K562 (cell line): ENCODE measurements at regions not wholly inside any gene's neighbourhood (a gene's known extent, or its start where the extent isn't known, plus 50 kb on each side); places are given as distances from the start of the nearest gene placed in this dataset.
A peak's percentile ranks its signal among the peaks of the same experiment; 100 is the strongest.

Source experiments
- DLX4 ChIP-seq: fragments of 250-450 bp; sonication (Bioruptor Pico); IDR thresholded peaks from 2 replicates; pipeline ENCODE4 v1.6.1; 2021; ENCODE audit warnings: mild to moderate bottlenecking
- GTF2A2 ChIP-seq: IDR thresholded peaks from 2 replicates; pipeline ENCODE4 v1.6.1; 2016; ENCODE audit warnings: mild to moderate bottlenecking, missing genetic modification characterization, missing compliant biosample characterization
- HDAC3 ChIP-seq: fragments of 450-650 bp; IDR thresholded peaks from 2 replicates; pipeline ENCODE4 v1.6.1; 2018; ENCODE audit warnings: borderline replicate concordance, mild to moderate bottlenecking, moderate library complexity; ENCODE audit not compliant: partially characterized antibody
- HDGF ChIP-seq: fragments of 450-650 bp; IDR thresholded peaks from 2 replicates; pipeline ENCODE4 v1.6.1; 2016
- MCM7 ChIP-seq, 2 experiments: fragments of 450-650 bp; IDR thresholded peaks; 2 replicates each; pipeline ENCODE4 v1.6.1; 2016 to 2018
- MED1 ChIP-seq: sonication (generic); formaldehyde crosslinking; IDR thresholded peaks from 2 replicates; pipeline ENCODE4 v1.8.1; 2023; ENCODE audit warnings: missing genetic modification reagents, borderline replicate concordance
- NCOA4 ChIP-seq: fragments of 450-650 bp; IDR thresholded peaks from 2 replicates; pipeline ENCODE4 v1.6.1; 2018; ENCODE audit warnings: mild to moderate bottlenecking; ENCODE audit not compliant: partially characterized antibody
- NFATC3 ChIP-seq: fragments of 450-650 bp; IDR thresholded peaks from 2 replicates; pipeline ENCODE4 v1.6.1; 2017; ENCODE audit warnings: mild to moderate bottlenecking
- NR3C1 ChIP-seq: sonication (generic); formaldehyde crosslinking; IDR thresholded peaks from 2 replicates; pipeline ENCODE4 v1.8.1; 2022; ENCODE audit warnings: missing genetic modification reagents
- PCBP1 ChIP-seq: fragments of 200-400 bp; formaldehyde crosslinking; IDR thresholded peaks from 2 replicates; pipeline ENCODE4 v1.6.1; 2018; ENCODE audit warnings: mild to moderate bottlenecking, low read depth, low read length; ENCODE audit not compliant: poor library complexity, severe bottlenecking
- POLR2G ChIP-seq: fragments of 200-400 bp; formaldehyde crosslinking; IDR thresholded peaks from 2 replicates; pipeline ENCODE4 v1.6.1; 2017; ENCODE audit warnings: low read depth, mild to moderate bottlenecking, antibody characterized with exemption, low read length, moderate library complexity
- PRMT5 ChIP-seq: sonication (generic); formaldehyde crosslinking; IDR thresholded peaks from 2 replicates; pipeline ENCODE4 v1.5.0; 2020; ENCODE audit warnings: missing genetic modification reagents
- RBM14 ChIP-seq: fragments of 200-400 bp; formaldehyde crosslinking; IDR thresholded peaks from 2 replicates; pipeline ENCODE4 v1.6.1; 2018; ENCODE audit warnings: low read depth, mild to moderate bottlenecking, low read length, moderate library complexity, borderline replicate concordance; ENCODE audit not compliant: insufficient read depth
- RFX7 ChIP-seq: fragments of 250-450 bp; sonication (Bioruptor Pico); IDR thresholded peaks from 2 replicates; pipeline ENCODE4 v1.5.1; 2021; ENCODE audit warnings: mild to moderate bottlenecking
- SMARCE1 ChIP-seq: fragments of 450-650 bp; IDR thresholded peaks from 2 replicates; pipeline ENCODE4 v1.7.1; 2016; ENCODE audit warnings: mild to moderate bottlenecking
- SREBF2 ChIP-seq: sonication (generic); formaldehyde crosslinking; IDR thresholded peaks from 2 replicates; pipeline ENCODE4 v1.4.0; 2020; ENCODE audit warnings: mild to moderate bottlenecking, missing genetic modification reagents
- STAT5B ChIP-seq: fragments of 250-450 bp; sonication (Bioruptor Pico); IDR thresholded peaks from 2 replicates; pipeline ENCODE4 v1.8.0; 2021; ENCODE audit warnings: mild to moderate bottlenecking, inconsistent platforms
- TAF9B ChIP-seq: fragments of 450-650 bp; IDR thresholded peaks from 2 replicates; pipeline ENCODE4 v1.6.1; 2018; ENCODE audit warnings: mild to moderate bottlenecking; ENCODE audit not compliant: partially characterized antibody
- TEAD2 ChIP-seq: fragments of 450-650 bp; IDR thresholded peaks from 2 replicates; pipeline ENCODE4 v1.6.1; 2016; ENCODE audit warnings: missing genetic modification characterization, control low read depth, missing compliant biosample characterization
- TEAD4 ChIP-seq, 2 experiments: sonication (generic) in 1 of 2; formaldehyde crosslinking in 1 of 2; IDR thresholded peaks; 2 replicates each; pipeline versions ENCODE4 v1.6.1 to v1.8.0; 2012 to 2022; ENCODE audit warnings: borderline replicate concordance in 1 of 2, inconsistent platforms in 1 of 2, low read length in 1 of 2, mild to moderate bottlenecking in 1 of 2, missing genetic modification reagents in 1 of 2
- THRAP3 ChIP-seq: fragments of 450-650 bp; IDR thresholded peaks from 2 replicates; pipeline ENCODE4 v1.6.1; 2016; ENCODE audit warnings: mild to moderate bottlenecking, inconsistent platforms, borderline replicate concordance
- ZBTB11 ChIP-seq, 3 experiments: fragments of 200-800 bp in 1 of 3; fragments of 250-450 bp in 1 of 3; fragments of 450-650 bp in 1 of 3; sonication (Bioruptor Pico) in 1 of 3; sonication (Bioruptor generic) in 1 of 3; formaldehyde crosslinking in 1 of 3; IDR thresholded peaks; 2 replicates each; pipeline versions ENCODE4 v1.6.1 to v1.8.0; 2016 to 2022; ENCODE audit warnings: mild to moderate bottlenecking in 2 of 3, missing genetic modification characterization in 2 of 3, missing compliant biosample characterization in 1 of 3, moderate library complexity in 1 of 3
- ZFPM2 ChIP-seq: fragments of 250-450 bp; sonication (Bioruptor Pico); IDR thresholded peaks from 2 replicates; pipeline ENCODE4 v1.5.1; 2022; ENCODE audit warnings: mild to moderate bottlenecking
- ZKSCAN3 ChIP-seq: fragments of 250-450 bp; sonication (Bioruptor Pico); IDR thresholded peaks from 2 replicates; pipeline ENCODE4 v1.4.0; 2020
- ZNF239 ChIP-seq: fragments of 250-450 bp; sonication (Bioruptor Pico); IDR thresholded peaks from 2 replicates; pipeline ENCODE4 v1.4.0; 2020; ENCODE audit warnings: mild to moderate bottlenecking
- ZNF280B ChIP-seq: fragments of 250-450 bp; sonication (Bioruptor Pico); IDR thresholded peaks from 2 replicates; pipeline ENCODE4 v1.5.1; 2021; ENCODE audit warnings: mild to moderate bottlenecking
- ZNF347 ChIP-seq: fragments of 450-650 bp; formaldehyde crosslinking; IDR thresholded peaks from 2 replicates; pipeline ENCODE4 v1.4.0; 2020; ENCODE audit warnings: low read depth, mild to moderate bottlenecking, moderate library complexity
- ZNF79 ChIP-seq: fragments of 250-450 bp; sonication (Bioruptor Pico); IDR thresholded peaks from 2 replicates; pipeline ENCODE4 v1.4.0; 2020; ENCODE audit warnings: low read depth, mild to moderate bottlenecking, moderate library complexity

- no peak for TF ChIP-seq ZNF347
- TF ChIP-seq NR3C1 (CRISPR knock-in tag), result no peak
- peak; percentile 83 for TF ChIP-seq TEAD4 (IDR thresholded peaks at IDR 0.05; ENCODE audit: low read length)
- TF ChIP-seq TEAD4 (CRISPR knock-in tag; IDR thresholded peaks at IDR 0.05; ENCODE audit: borderline replicate concordance), result no peak
- no peak for TF ChIP-seq POLR2G
- TF ChIP-seq ZBTB11 (CRISPR knock-in tag; IDR thresholded peaks at IDR 0.05), result no peak
- no peak for TF ChIP-seq RFX7 (CRISPR knock-in tag)
- TF ChIP-seq NFATC3, result no peak
- TF ChIP-seq DLX4 (CRISPR knock-in tag), result no peak
- TF ChIP-seq GTF2A2 (tag), result no peak
- TF ChIP-seq THRAP3, result no peak
- no peak for TF ChIP-seq HDGF
- no peak for TF ChIP-seq MCM7 (IDR thresholded peaks at IDR 0.05)
- no peak for TF ChIP-seq ZFPM2 (CRISPR knock-in tag)
- TF ChIP-seq NCOA4, result no peak
- no peak for TF ChIP-seq MED1 (CRISPR knock-in tag)
- no peak for TF ChIP-seq STAT5B (CRISPR knock-in tag)
- no peak for TF ChIP-seq ZNF280B (CRISPR knock-in tag)
- TF ChIP-seq ZKSCAN3, result no peak
- TF ChIP-seq TEAD2, result no peak
- no peak for TF ChIP-seq HDAC3
- TF ChIP-seq SREBF2, result no peak
- peak; percentile 75; the same call in 1 of the 2 replicates for TF ChIP-seq SMARCE1
- TF ChIP-seq TAF9B, result no peak
- no peak for TF ChIP-seq PCBP1
- no peak for TF ChIP-seq PRMT5 (CRISPR knock-in tag)
- no peak for TF ChIP-seq RBM14
- TF ChIP-seq ZNF79 (CRISPR knock-in tag), result no peak
- no peak for TF ChIP-seq ZNF239 (CRISPR knock-in tag)
These were observed 67.6 kb upstream of the DTNBP1 start (continued) for GRCh38 chr6:15730442-15730841.
